ENCODE measurements at regions not wholly inside any gene's neighbourhood (a gene's known extent, or its start where the extent isn't known, plus 50 kb on each side); places are given as distances from the start of the nearest gene placed in this dataset.
"Not testable (repeated sequence)": the region's sequence is repeated elsewhere in the genome, so short reads cannot be mapped to it uniquely, and the experiment has no call there.

DNA sequence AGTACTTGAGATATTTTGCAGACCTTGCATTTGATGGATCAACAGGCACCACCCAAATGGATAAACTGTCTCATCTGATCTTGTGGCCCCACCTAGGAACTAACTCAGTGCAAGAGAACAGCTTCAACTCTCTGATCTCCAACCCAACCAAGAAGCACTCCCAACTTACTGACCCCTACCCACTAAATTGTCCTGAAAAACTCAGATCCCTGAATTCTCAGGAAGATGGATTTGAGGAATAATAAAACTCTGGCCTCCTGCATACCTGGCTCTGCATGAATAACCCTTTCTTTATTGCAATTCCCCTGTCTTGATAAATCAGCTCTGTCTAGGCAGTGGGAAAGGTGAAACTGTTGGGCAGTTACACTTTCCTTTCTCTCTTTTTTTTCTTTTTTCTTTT is 247.9 kb downstream of the ZPLD1 start:
- no peak for DNase-seq (ENCODE audit: low read depth, low spot score)

GRCh38 chr3:102686792-102687191 is 252.0 kb downstream of the ZPLD1 start:
- DNase-seq (ENCODE audit: low read depth, low spot score), result no peak

- DNase-seq (ENCODE audit: low read depth, low spot score), result no peak
Measured at GRCh38 chr3:102687851-102688555, 253.2 kb downstream of the ZPLD1 start.

DNA sequence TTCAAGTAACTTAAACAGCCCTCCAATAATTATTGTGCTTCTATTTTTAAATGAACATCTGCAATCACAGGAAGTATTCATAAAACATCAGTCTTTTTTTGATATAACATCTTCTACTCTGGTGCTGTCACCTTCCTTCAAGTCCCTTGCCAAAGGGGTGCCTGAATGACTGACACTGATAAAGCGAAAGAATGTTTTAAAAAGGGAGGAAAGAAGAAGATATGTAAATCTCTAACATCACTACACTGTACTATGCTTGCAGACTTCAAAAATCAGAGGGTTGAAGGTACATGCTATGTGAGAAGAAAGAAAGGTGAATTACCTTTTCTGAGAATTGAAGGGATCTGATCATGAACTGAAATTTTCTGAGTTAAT is 253.7 kb downstream of the ZPLD1 start:
- DNase-seq (ENCODE audit: low read depth, low spot score), result no peak

DNA sequence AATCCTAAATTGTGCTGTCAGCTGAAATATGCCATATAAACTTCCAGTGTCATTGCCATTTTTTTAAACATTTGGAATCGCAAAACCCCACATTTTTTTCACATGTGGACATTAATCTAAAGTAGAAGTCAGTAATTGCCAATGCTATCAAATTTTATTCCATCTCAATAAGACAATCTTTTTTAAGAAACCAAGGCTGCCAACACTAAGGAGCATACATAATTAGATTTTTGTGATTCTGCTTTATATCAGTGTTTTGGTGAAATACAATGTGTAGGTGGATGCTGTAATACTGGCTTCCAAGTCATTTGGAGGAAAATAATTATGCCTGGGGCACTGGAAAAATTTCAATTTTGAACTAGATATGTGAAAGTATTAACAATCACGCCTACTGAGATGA is 256.7 kb downstream of the ZPLD1 start:
- DNase-seq (ENCODE audit: low read depth, low spot score), result no peak

- DNase-seq (ENCODE audit: low read depth, low spot score), result no peak
Measured at GRCh38 chr3:102699104-102699818, 264.4 kb downstream of the ZPLD1 start.

GRCh38 chr3:102699819-102700140 is 265.0 kb downstream of the ZPLD1 start:
- no peak for DNase-seq (ENCODE audit: low read depth, low spot score)

DNA sequence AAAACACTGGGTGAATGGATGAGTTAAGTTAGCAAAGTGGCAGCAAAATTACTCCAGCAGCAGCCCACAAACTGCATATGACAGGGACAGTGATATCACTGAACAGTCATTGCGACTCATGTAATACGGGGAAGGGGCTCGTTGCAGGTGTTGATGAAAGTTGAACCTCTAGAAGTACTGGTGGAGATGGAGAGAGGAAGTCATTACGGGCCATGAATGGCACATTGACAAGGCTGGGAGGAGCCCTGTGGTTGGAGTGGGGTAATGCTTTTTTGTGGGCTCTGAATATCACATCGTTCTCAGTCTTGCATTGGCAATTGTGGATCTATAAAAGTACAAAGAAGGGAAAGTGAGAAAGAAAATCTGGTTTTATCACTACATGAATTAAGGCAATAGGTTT is 278.1 kb downstream of the ZPLD1 start:
- no peak for DNase-seq (ENCODE audit: low read depth, low spot score)

DNA sequence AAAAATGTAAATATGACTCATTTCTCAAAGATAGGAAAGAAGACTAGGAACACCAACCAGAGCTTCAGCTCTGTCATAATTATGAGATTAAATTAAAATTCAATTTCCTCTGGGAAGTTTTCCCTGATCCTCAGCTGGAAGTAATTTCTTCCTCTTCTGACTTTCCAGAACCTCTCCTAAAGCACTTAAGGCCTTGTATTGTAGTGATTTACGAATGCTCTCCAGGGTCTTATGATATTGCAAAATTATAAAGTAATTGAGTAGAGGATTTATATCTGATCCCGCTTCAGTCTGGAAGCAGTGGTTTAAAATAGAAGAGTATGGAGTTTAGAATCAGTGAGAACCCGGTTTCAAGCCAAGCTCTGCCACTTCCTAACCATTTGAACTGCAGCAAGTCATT is 279.8 kb downstream of the ZPLD1 start:
- DNase-seq (ENCODE audit: low read depth, low spot score), result no peak

- DNase-seq (ENCODE audit: low read depth, low spot score), result no peak
Measured at GRCh38 chr3:102715030-102715697, 280.3 kb downstream of the ZPLD1 start.

- no peak for DNase-seq (ENCODE audit: low read depth, low spot score)
Measured at GRCh38 chr3:102718651-102719050, 283.8 kb downstream of the ZPLD1 start.

DNA sequence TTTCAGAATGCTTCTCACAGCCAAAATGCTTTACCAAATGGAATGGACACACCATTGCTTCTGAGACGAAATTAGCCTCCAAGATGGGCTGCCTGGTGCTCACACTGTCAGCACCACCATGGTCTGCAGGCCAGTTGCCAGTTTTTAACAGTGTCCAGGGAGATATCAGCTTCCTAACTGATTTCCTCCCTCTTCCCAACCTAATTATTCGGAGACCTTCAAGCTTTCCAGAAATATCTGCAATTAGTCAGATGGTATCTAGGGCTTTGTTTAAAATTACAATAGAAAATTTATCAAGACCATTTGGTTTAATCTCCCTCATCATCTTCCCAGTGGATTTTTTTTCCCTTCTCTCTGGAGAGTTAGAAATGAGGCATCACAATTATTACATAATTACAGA is 287.5 kb downstream of the ZPLD1 start:
- DNase-seq (ENCODE audit: low read depth, low spot score), result no peak

DNA sequence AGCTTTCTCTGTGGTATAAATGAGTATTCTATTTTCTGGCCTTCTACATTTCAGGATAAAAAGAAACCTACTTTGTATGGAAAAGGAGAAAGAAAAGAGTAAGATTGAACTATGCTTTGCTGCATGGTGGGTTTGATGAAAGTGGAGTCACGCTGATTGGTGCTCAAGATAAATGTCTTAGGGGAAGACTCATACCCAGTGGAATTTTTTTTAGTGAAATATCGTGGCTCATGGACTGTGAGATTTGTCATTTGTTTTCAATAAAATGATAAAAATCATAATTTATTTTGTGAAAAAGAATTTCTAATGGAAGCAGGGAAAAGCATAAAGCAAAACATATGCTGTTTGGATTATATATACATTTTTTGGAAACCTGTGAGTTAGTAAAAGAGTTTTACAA is 292.5 kb downstream of the ZPLD1 start:
- DNase-seq (ENCODE audit: low read depth, low spot score), result no peak

DNA sequence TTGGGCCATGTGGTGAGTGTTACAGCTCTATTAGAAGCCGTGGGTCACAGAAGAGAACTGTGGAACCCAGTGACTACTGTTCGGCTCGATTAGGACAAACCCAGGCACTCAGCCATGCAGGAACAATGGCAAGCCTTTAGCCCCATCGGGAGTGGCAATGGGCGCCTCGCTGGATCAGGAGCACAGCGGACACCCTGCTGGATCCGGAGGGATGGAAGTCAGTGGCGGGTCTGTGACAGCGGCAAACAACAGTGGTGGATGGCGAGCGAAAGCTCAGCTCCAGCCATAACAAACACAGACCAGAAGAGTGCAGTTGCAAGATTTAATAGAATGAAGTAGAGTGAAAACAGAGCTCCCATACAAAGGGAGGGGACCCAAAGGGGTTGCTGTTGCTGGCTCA is 297.8 kb downstream of the ZPLD1 start:
- not testable (repeated sequence) for DNase-seq (ENCODE audit: low read depth, low spot score)

- no peak for DNase-seq (ENCODE audit: low read depth, low spot score)
Measured at GRCh38 chr3:102733791-102734563, 299.2 kb downstream of the ZPLD1 start.

DNA sequence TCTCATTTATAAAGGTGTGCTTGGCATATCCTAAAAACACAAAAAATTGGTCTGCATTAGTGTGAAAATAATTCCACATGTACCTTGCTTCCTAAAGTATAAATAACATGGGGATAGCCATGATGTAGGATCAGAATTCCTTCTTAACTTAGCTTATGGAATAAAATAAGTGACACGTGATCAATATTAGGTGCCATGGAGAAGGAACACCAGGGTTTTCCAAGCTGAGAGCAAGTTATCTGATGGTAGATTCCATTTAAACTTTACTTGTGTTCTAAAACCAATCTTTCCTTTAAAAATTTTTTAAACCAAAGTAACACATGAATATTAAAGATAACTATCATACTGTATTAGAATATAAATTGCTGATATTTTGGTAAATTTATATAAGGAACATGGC is 300.5 kb downstream of the ZPLD1 start:
- no peak for DNase-seq (ENCODE audit: low read depth, low spot score)

GRCh38 chr3:102736288-102736974 is 301.6 kb downstream of the ZPLD1 start:
- DNase-seq (ENCODE audit: low read depth, low spot score), result no peak

- DNase-seq (ENCODE audit: low read depth, low spot score), result no peak
Measured at GRCh38 chr3:102736975-102737304, 302.1 kb downstream of the ZPLD1 start.

DNA sequence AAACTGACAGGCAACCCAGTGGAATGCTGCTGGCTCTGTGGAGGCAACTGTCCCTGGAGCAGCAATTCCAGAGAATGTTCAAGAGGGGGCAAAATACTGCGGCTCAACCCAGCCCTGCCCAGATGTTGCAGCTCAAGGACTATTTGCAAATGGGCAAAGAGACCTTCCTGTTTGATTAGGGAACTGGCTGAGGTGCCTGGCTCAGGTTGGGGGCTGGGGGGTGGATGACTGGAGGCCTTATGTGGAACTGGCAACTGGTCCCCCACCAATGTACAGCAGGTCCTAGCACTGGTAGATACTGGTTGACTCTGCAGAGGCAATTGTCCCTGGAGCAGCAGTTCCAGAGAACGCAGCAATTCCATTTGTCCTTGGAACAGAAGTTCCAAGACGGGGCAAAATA is 302.5 kb downstream of the ZPLD1 start:
- DNase-seq (ENCODE audit: low read depth, low spot score), result no peak

DNA sequence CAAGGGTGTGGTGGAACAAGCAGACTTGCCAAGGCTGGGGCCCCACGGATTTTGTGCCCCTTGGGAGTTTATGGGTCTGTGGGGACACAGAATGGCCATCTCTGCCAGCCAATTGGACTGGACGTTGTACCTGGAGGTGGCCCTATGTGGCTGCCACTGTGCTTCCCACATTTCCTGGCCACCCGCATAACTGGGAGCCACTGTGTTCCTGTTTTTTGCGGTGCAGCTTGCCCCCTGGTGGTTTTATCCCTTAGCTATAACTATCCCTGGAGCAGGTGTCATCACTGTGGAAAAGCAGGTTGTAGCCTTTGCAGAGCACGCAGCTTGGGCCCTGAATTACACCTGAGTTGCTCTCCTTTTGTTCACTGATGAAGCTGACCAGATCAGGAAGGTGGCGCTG is 306.3 kb downstream of the ZPLD1 start:
- no peak for DNase-seq (ENCODE audit: low read depth, low spot score)

DNA sequence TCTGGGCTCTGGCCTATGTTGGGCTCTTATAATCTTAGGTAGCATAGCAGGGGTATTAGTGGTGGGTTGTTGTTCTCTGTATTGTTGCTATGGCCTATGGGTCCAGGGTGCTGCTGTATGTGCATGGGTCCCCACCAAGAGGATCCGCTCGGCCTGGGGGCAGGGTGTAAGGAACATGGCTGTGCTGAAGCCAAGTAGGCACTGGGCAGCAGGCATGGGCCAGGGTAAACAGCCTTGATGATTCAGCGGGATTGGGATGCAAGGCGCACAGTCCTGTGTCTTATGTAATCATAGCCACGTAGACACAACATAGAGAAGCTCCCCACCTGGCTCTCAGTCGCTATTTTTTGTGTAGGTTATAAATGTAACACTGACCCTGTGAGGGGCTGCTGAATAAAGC is 306.9 kb downstream of the ZPLD1 start:
- no peak for DNase-seq (ENCODE audit: low read depth, low spot score)

- DNase-seq (ENCODE audit: low read depth, low spot score), result no peak
Measured at GRCh38 chr3:102745881-102746280, 311.1 kb downstream of the ZPLD1 start.
